HG03432 (cell line): ENCODE measurements at regions not wholly inside any gene's neighbourhood (a gene's known extent, or its start where the extent isn't known, plus 50 kb on each side); places are given as distances from the start of the nearest gene placed in this dataset.
"Not testable (repeated sequence)": the region's sequence is repeated elsewhere in the genome, so short reads cannot be mapped to it uniquely, and the experiment has no call there.

Experiments used
- ATAC-seq: cut with Tn5 transposase; IDR thresholded peaks from one replicate; pipeline ENCODE4 v1.9.1; 2021; ENCODE audit warnings: mild to moderate bottlenecking, moderate library complexity; ENCODE audit not compliant: unreplicated experiment

DNA sequence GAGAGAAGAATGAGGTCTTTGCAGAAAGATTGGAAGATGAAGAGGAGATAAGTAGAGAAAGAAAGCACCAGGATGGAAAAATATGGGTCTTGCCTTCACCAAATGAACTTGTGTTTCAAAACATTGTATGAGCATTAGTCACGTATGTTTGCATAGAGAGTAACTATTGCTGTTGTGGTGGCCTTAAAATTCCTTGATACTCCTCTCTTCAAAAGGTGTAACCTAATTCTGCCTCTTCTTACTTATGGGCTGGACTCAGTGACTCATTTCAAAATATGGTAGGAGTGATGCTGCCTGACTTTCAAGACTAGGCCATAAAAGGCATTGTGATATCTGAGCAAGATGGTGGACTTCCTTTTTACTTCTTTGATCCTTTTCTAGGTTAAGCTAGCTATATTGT, 228.7 kb upstream of the ZNF385D start:
- no peak for ATAC-seq

DNA sequence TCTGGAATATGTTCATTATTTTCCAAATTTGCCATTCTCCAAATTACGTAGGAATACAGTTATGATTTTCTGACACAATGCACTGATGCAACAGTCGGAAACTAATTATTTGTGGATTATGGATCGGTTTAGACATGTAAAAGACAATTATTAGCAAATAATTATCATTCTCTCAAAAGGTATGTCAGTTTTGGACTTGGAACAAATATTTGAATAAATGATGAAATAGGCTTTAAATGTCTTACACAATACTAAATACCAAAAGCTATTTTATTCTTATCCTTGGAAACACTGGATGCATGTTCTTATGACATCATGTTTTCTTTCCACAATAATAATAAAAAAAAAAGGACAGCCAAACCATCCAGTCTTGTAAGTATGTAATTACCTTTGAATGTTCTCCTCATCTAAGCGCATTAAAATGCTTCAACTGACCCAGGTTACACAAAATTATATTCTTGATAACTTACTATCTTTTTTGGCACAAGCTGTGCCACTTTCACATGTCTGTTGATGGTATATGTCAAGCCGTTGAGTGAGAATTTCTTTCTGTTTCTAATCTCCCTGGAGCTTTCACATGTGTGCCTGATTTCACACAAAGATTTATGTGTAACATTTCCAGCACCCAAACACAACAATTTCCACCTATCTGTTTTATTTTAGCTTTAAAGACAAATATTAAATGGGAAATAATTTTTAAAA, 238.5 kb upstream of the ZNF385D start:
- no peak for ATAC-seq

GRCh38 chr3:21991061-21991460, 240.1 kb upstream of the ZNF385D start:
- no peak for ATAC-seq

DNA sequence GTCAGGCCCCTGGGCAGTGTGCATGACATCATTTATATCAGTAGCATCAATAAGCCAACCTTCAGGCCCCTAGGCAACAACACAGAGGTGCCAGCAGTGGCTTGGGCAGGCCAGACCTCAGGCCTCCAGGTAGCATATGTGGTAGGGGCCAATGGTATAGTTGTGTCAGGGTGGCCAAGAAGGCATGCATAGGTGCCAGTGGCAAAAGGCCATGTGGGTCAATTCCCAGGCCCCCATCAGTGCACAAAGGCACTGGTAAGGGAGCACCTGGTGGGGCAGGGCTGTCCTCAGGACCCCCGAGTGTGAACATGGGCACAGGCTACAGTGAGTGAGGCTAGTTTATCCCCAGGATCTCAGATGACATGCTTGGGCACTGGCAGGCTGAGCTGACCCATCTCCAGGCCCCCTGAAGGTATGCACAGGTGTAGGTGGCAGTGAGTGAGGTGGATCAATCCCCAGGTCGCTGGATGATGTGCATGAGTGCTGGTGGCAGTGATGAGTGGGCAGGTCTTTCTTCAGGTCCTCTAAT, 244.1 kb upstream of the ZNF385D start:
- no peak for ATAC-seq

- ATAC-seq: no peak
These were observed 256.4 kb upstream of the ZNF385D start for GRCh38 chr3:22007368-22007767.

DNA sequence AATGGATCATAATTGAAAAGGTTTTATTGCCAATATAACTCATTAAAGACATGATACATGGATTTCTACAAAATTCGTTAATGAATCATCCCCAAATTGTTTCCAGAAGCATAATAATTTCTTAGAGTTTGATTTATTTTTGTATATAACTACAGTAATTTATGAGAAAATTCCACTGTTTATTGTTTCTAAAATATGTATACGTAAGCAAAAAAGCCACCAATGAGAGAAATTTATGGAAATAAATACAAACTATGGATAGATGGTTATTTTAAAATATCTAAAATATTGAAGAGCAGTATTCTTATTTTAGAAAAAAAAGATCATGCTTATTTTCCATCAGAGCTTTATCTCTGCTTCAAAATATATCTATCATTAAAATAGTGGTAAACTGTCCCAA, 260.0 kb upstream of the ZNF385D start:
- ATAC-seq: no peak

- ATAC-seq: no peak
These were observed 261.5 kb upstream of the ZNF385D start for GRCh38 chr3:22012471-22012870.

DNA sequence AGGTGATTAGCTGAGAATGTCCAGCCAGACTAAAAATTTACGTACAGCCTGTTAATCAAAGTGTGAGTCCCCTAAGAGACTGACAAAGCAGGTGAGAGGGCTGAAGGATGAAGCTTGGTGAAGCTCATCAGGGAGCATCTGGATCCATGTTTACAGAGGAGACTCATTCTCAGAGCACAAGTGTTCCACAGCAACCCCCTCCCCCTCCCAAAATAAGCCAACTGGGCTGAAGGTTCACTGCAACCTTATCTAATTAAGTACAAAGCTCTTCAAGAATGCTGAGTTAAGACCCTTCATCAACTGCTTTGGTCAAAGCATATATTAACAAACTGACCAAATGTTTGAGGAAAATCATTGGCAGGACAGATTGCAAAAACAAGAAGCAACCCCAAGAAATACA, 262.6 kb upstream of the ZNF385D start:
- no peak for ATAC-seq

DNA sequence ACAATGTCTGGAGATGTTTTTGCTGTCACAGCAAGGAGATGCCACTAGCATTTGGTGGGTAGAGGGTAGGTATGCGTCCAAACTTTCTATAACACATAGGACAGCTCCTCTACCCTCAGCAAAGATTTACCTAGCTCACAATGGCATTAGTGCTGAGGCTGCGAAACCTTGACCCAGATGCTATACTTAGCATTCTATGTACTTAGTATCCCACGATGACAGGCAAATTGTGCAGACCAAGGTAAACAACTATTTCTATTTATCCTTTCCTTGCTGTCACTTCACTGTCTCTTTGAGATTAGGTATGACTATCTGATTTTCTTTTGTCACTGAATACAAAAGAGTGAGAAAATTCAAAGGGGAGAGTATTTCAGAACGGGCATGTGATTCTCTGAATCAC, 265.2 kb upstream of the ZNF385D start:
- ATAC-seq: no peak

- ATAC-seq: not testable (repeated sequence)
These were observed 273.6 kb upstream of the ZNF385D start for GRCh38 chr3:22024638-22025037.

DNA sequence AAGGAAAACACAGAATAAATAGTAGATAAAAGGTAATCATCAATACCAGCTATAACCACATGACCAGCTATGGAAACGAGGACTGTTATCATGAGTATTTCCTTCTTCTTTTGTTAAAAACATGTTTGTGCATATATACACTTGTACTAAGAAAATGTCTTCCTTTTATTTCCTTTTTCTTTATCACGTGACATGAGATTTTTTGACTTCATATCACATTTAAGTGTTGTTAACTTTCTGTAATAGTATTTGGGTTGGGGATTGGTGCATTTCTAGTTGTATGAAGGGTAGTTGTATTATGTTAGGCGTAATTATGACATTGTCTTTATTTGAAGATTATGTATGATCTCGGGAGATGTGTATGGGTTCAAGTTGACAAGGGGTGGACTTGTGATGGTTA, 278.5 kb upstream of the ZNF385D start:
- no peak for ATAC-seq

DNA sequence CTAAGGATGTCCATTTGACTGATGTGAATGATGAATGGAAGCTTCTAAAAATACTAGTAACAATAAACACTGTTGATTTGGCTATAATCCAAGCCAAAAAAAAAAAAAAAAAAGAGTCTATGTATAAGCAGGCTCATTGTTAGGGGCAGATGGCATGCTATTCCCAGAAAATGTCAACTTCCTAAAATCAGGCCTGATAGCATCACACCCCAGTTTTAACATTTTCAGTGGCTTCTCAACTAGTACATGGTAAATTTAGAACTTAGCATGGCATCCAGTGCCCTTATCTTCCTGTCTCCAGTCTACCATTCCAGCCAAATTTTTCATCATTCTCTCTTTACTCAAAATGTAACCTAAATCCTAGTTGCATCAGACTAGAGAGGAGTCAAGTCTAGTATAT, 288.2 kb upstream of the ZNF385D start:
- ATAC-seq: no peak

- ATAC-seq: no peak
These were observed 289.1 kb upstream of the ZNF385D start for GRCh38 chr3:22040150-22040549.

DNA sequence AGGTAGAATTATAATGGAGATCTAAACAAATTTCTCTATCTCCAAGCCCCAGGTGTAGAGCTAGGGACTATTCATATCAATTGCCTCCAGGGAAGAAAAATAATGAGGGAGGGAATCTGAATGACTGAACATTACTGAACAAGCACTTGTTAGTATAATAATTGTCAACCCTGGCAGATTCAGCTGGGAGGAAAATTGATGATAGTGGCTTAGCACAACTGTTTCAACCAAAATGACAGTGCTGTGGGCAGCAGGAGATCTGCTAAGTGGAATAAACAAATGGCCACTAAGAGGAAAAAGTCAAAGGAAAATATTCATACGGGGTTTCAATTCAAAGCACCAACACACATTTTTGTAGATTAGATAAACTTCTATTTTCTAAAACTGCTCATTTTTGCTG, 294.9 kb upstream of the ZNF385D start:
- ATAC-seq: no peak

DNA sequence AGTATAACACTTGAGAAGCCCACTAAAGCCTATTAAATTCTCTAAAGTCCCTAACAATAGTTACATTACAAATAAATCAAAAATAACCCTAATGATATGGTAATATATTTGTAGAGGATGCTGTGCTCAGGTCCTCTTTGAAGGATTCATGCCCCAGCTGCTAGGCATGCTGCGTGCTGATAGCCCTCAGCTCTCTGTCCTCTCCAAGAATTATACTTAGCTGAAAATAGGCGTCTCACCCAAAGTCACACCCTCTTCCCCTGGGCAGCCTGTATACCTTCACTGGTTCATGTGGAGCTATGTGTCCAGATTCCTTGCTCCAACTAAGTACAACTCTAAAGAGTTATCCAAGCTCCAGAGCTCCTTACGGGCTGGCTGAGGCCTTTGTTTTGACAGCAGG, 312.5 kb upstream of the ZNF385D start:
- no peak for ATAC-seq

DNA sequence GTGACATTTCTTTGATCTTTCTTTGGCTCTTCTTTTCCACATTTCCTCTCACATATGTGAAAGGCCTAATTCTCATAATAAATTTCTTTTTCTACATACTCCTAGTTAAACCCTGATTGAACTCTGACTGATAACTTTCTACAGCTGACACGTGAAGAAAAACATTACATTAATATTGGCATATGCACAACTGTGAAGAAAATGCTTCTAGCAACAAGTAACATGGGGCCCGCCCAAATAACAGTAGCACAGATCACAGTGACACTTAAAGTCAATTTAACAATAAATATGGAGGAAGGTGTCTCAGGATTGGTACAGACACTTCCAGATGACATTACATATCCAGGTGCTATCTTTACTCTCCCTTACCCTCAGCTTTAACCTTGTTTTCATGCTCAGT, 317.6 kb upstream of the ZNF385D start:
- no peak for ATAC-seq

DNA sequence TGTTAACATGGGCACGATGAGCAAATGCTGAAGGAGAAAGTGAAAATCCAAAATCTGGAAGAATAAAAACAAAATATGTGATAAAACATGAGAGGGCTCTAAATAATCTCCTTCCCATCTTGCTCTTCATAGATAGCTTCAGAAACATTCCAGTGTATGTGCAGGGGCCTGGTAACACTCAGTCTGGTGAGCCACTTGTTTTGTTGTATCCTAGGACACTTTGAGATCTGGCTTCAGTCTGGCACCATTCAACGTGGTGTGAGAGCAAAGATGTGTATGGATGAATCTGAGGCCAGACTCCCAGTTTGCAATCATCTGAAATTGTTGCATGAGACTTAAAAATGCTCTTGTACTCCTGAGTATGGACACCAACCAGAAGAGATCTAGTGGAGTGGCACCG, 337.2 kb upstream of the ZNF385D start:
- no peak for ATAC-seq

DNA sequence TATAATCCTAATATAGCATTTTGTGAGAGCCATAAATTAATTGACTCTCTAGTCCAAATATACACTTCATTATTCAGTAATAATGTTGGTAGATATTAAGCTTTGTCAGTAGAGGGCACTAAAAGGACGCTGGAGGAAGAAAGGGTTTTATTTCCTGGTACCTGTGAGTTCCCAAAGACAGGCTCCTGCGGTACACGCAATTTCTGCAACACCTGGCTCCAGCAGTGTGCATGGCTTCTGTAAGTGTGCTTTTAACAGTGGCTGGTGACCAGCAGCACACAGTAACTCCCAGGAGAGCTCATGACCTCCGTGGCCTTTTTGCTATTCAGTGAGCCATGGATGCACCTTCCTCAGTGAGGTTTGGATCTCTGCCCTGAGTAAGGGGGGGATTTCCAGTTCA, 338.3 kb upstream of the ZNF385D start:
- peak; percentile 92 for ATAC-seq

DNA sequence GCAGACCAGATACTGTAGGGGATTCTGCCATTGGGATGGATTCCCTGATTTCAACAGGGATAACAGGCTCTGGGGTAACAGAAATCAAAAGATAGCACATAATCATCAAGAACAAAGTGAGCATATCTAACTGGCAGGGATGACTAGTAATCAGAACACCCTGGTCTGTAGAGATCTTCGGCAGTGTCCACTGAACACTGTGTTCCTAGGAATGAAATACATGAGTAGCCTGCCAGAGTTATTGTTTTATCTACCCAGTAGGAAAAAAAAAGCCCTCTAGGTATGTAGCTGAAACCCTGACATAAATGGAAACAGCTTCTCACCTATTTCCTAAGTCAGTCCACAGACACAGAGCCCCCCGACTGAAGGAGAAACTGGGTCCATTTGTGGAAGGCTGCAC, 340.3 kb upstream of the ZNF385D start:
- no peak for ATAC-seq

- ATAC-seq: no peak
These were observed 347.0 kb upstream of the ZNF385D start for GRCh38 chr3:22098021-22098420.

DNA sequence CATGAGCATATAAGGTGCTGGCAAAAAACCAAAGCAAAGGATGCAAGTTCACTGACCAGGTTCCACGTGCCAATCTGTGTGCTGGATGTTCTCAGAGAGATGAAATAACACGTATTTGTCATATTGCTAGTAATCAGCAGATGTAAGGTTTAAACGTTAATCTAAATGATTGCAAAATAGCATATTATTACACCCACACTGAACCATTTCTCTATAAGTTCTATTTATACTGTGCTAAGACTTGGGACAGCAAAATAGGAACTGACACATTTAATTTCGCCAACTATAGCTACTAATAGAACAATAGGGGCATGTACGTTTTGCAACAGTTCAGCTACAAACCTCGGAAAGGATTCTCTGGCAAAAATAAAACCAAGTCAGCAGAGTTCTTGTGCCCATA, 350.3 kb upstream of the ZNF385D start:
- no peak for ATAC-seq

- ATAC-seq: no peak
These were observed 350.8 kb upstream of the ZNF385D start for GRCh38 chr3:22101811-22102210.

GRCh38 chr3:22103423-22103822, 352.4 kb upstream of the ZNF385D start:
- no peak for ATAC-seq
